IPS-20b (cell line): ENCODE measurements at regions not wholly inside any gene's neighbourhood (a gene's known extent, or its start where the extent isn't known, plus 50 kb on each side); places are given as distances from the start of the nearest gene placed in this dataset.

Experiments used
- H3K27ac ChIP-seq: one replicate; pipeline ENCODE4 v1.5.1; 2013; ENCODE audit warnings: low read length
- H3K27me3 ChIP-seq: 2 replicates; pipeline ENCODE4 v1.6.1; 2013; ENCODE audit warnings: mild to moderate bottlenecking, low read length, inconsistent platforms; ENCODE audit not compliant: insufficient read depth
- H3K36me3 ChIP-seq: 2 replicates; pipeline ENCODE4 v1.6.1; 2013; ENCODE audit warnings: low read depth, mild to moderate bottlenecking, inconsistent platforms, low read length, moderate library complexity; ENCODE audit not compliant: insufficient read depth
- H3K4me1 ChIP-seq: 2 replicates; pipeline ENCODE4 v1.6.1; 2013; ENCODE audit warnings: mild to moderate bottlenecking, control low read depth, inconsistent platforms, low read length, moderate library complexity; ENCODE audit not compliant: insufficient read depth
- H3K4me3 ChIP-seq: 2 replicates; pipeline ENCODE4 v1.5.1; 2013; ENCODE audit warnings: mild to moderate bottlenecking, low read length, inconsistent platforms
- H3K9ac ChIP-seq: 2 replicates; pipeline ENCODE4 v1.6.1; 2013; ENCODE audit warnings: low read depth, mild to moderate bottlenecking, inconsistent platforms, low read length, moderate library complexity
- H3K9me3 ChIP-seq: 2 replicates; pipeline ENCODE4 v1.6.1; 2013; ENCODE audit warnings: mild to moderate bottlenecking, low read depth, low read length, inconsistent platforms; ENCODE audit not compliant: insufficient read depth

DNA sequence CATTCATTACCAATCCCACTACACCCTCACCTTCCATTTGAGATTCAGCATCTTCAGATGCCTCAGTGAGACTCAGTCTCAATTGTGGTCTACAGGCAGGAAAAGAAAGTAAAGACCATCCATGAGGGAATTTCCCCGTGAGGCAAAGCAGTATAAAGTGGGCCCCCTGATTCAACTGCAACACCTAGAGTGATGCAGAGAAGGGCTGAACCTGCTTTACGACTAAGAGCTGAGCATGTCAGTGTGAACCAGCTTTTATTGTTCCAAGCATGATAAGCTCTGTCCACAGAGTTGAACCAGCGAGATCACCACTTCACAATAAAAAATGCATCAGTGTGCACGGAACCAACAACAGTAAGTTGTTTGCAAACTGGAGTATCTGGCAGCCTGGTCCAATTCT lies 357.6 kb upstream of the ATP5MC3 start:
- H3K9me3 ChIP-seq = peaks cover 5% of the 10 kb centered on the region; the same call in 1 of the 2 replicates
- H3K9ac ChIP-seq = no peak overlapping the region
- no peaks in the 10 kb centered on the region for H3K4me1 ChIP-seq
- no peaks in the 10 kb centered on the region for H3K27me3 ChIP-seq
- no peak overlapping the region for H3K4me3 ChIP-seq
- no peaks in the 10 kb centered on the region for H3K36me3 ChIP-seq
- H3K27ac ChIP-seq = no peak overlapping the region

GRCh38 chr2:175536059-175536458 lies 354.5 kb upstream of the ATP5MC3 start:
- H3K27me3 ChIP-seq = no peaks in the 10 kb centered on the region
- no peak overlapping the region for H3K4me3 ChIP-seq
- no peaks in the 10 kb centered on the region for H3K36me3 ChIP-seq
- no peaks in the 10 kb centered on the region for H3K4me1 ChIP-seq
- no peak overlapping the region for H3K27ac ChIP-seq
- no peak overlapping the region for H3K9ac ChIP-seq
- H3K9me3 ChIP-seq = no peaks in the 10 kb centered on the region

GRCh38 chr2:175535631-175536030 lies 354.1 kb upstream of the ATP5MC3 start:
- Histone ChIP-seq H3K27me3 (no peaks in the 10 kb centered on the region), H3K36me3 (no peaks in the 10 kb centered on the region), H3K9me3 (no peaks in the 10 kb centered on the region), H3K4me3 (no peak overlapping the region), H3K9ac (no peak overlapping the region), H3K27ac (no peak overlapping the region), H3K4me1 (no peaks in the 10 kb centered on the region)

- Histone ChIP-seq H3K9ac (no peak overlapping the region), H3K27ac (no peak overlapping the region), H3K4me1 (no peaks in the 10 kb centered on the region), H3K9me3 (no peaks in the 10 kb centered on the region), H3K4me3 (no peak overlapping the region), H3K36me3 (no peaks in the 10 kb centered on the region), H3K27me3 (no peaks in the 10 kb centered on the region)
Observed at GRCh38 chr2:175525975-175526374, 344.5 kb upstream of the ATP5MC3 start.

DNA sequence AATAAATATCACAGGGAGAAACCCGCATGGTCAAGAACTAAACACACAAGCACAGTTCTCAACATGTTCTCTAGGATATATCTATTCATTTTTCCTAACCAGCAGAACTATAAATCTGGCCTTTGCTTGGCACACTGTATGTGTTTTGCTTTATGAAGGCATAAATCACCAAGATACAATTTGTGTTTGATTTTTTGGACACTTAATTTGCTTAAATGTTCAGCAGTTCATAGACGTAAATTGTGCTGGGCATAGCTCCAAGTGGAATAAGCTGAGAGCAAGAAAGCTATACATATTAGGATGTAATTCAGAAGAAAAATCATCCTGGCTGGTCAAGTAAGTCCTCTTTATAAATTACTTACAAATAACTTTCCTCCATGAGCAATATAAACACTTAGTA lies 341.5 kb upstream of the ATP5MC3 start:
- H3K27ac ChIP-seq = no peak overlapping the region
- no peaks in the 10 kb centered on the region; the same call in 1 of the 2 replicates for H3K9me3 ChIP-seq
- no peak overlapping the region for H3K4me3 ChIP-seq
- peaks cover 4% of the 10 kb centered on the region for H3K4me1 ChIP-seq
- no peak overlapping the region for H3K9ac ChIP-seq
- no peaks in the 10 kb centered on the region for H3K36me3 ChIP-seq
- no peaks in the 10 kb centered on the region for H3K27me3 ChIP-seq

DNA sequence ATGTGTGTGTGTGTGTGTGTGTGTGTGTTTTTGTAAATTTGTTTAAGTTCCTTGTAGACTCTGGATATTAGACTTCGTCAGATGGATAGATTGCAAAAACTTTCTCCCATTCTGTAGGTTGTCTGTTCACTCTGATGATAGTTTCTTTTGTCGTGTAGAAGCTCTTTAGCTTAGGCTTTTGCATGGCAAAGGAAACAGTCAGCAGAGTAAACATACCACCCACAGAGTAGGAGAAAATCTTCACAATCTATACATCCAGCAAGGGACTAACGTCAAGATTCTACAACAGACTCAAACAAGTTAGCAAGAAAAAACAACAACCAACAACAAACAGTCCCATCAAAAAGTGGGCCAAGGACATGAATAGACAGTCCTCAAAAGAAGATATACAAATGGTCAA lies 336.7 kb upstream of the ATP5MC3 start:
- Histone ChIP-seq H3K9ac (no peak overlapping the region), H3K27me3 (no peaks in the 10 kb centered on the region), H3K4me1 (peaks cover 4% of the 10 kb centered on the region), H3K27ac (no peak overlapping the region), H3K4me3 (no peak overlapping the region), H3K9me3 (no peaks in the 10 kb centered on the region; the same call in 1 of the 2 replicates), H3K36me3 (no peaks in the 10 kb centered on the region)

GRCh38 chr2:175516555-175516954 lies 335.0 kb upstream of the ATP5MC3 start:
- H3K9me3 ChIP-seq = no peaks in the 10 kb centered on the region; the same call in 1 of the 2 replicates
- H3K27ac ChIP-seq = no peak overlapping the region
- H3K4me3 ChIP-seq = no peak overlapping the region
- no peaks in the 10 kb centered on the region for H3K27me3 ChIP-seq
- H3K9ac ChIP-seq = no peak overlapping the region
- no peaks in the 10 kb centered on the region for H3K36me3 ChIP-seq
- peaks cover 4% of the 10 kb centered on the region for H3K4me1 ChIP-seq

GRCh38 chr2:175500255-175500654 lies 318.7 kb upstream of the ATP5MC3 start:
- Histone ChIP-seq H3K4me3 (no peak overlapping the region), H3K27me3 (no peaks in the 10 kb centered on the region), H3K4me1 (no peaks in the 10 kb centered on the region), H3K36me3 (no peaks in the 10 kb centered on the region), H3K9ac (no peak overlapping the region), H3K27ac (no peak overlapping the region), H3K9me3 (no peaks in the 10 kb centered on the region)

GRCh38 chr2:175490360-175490791 lies 308.9 kb upstream of the ATP5MC3 start:
- Histone ChIP-seq H3K27me3 (no peaks in the 10 kb centered on the region), H3K9me3 (no peaks in the 10 kb centered on the region), H3K27ac (no peak overlapping the region), H3K36me3 (no peaks in the 10 kb centered on the region), H3K9ac (no peak overlapping the region), H3K4me3 (no peak overlapping the region), H3K4me1 (no peaks in the 10 kb centered on the region)

GRCh38 chr2:175478096-175478768 lies 296.7 kb upstream of the ATP5MC3 start:
- H3K9me3 ChIP-seq = no peaks in the 10 kb centered on the region
- H3K9ac ChIP-seq = no peak overlapping the region
- no peak overlapping the region for H3K27ac ChIP-seq
- H3K27me3 ChIP-seq = no peaks in the 10 kb centered on the region
- no peaks in the 10 kb centered on the region for H3K36me3 ChIP-seq
- H3K4me3 ChIP-seq = no peak overlapping the region
- H3K4me1 ChIP-seq = peaks cover 6% of the 10 kb centered on the region; the same call in 1 of the 2 replicates

- no peak overlapping the region for H3K27ac ChIP-seq
- H3K27me3 ChIP-seq = no peaks in the 10 kb centered on the region
- H3K9ac ChIP-seq = no peak overlapping the region
- no peaks in the 10 kb centered on the region for H3K9me3 ChIP-seq
- H3K4me1 ChIP-seq = peaks cover 6% of the 10 kb centered on the region; the same call in 1 of the 2 replicates
- no peak overlapping the region for H3K4me3 ChIP-seq
- H3K36me3 ChIP-seq = no peaks in the 10 kb centered on the region
Observed at GRCh38 chr2:175476948-175477347, 295.4 kb upstream of the ATP5MC3 start.

GRCh38 chr2:175476374-175476773 lies 294.9 kb upstream of the ATP5MC3 start:
- Histone ChIP-seq H3K27ac (no peak overlapping the region), H3K4me3 (no peak overlapping the region), H3K36me3 (no peaks in the 10 kb centered on the region), H3K9ac (no peak overlapping the region), H3K4me1 (peaks cover 6% of the 10 kb centered on the region; the same call in 1 of the 2 replicates), H3K9me3 (no peaks in the 10 kb centered on the region), H3K27me3 (no peaks in the 10 kb centered on the region)
